ENCODE measurements at regions not wholly inside any gene's neighbourhood (a gene's known extent, or its start where the extent isn't known, plus 50 kb on each side); places are given as distances from the start of the nearest gene placed in this dataset.

DNA sequence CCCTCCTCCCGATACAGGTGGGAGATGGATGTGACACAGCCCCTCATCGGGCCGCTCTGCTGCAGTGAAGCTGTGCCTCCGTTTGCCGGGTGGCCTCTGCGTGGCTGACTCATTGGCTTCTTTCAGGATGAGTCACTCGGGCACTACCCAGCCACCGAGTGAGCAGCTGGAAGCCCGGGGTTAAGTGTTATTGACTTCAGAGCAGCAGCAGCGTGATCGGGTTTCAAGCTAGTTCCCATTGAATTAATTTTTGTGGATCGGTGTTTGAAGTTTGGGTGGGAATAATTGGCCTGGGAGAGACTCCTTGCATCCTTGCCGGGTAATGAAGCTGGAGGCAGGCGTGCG, 266.4 kb upstream of the IRX4 start:
- DNase-seq (ENCODE audit: low read depth) = no peak

- no peak for DNase-seq (ENCODE audit: low read depth)
These were observed 265.8 kb upstream of the IRX4 start for GRCh38 chr5:2148312-2149194.

DNA sequence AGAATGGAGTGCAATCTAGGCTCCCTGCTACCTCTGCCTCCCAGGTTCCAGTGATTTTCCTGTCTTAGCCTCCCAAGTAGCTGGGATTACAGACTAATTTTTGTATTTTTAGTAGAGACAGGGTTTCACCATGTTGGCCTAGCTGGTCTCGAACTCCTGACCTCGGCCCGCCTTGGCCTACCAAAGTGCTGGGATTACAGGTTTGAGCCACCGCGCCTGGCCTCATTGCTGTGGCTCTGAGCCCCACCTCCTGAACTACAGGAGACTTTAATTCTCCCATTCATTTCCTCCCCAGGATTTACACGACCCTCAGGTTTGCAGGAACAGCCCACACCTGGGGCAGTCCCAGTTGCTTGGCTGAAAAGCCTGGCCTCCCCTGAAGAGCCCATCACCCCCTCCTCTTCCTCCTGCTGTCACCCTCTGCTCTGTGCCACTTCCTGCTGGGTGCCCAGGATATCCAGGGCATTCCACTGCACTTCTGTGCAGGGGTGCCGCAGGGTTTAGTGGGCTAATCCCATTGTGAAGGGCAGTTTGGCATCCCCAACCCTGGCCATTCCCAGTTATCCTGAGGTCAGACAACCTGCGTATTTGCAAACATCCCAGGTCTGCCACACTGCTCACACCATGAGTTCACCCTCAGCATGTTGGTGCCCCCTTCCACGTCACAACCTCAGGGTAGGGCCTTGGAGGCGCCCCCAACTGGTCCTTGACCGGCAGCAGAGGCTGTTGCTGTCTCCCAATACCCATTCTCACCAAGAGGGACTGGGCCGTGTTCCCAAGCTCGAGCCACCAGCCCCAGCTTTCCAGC, 265.0 kb upstream of the IRX4 start:
- DNase-seq (ENCODE audit: low read depth) = no peak

DNA sequence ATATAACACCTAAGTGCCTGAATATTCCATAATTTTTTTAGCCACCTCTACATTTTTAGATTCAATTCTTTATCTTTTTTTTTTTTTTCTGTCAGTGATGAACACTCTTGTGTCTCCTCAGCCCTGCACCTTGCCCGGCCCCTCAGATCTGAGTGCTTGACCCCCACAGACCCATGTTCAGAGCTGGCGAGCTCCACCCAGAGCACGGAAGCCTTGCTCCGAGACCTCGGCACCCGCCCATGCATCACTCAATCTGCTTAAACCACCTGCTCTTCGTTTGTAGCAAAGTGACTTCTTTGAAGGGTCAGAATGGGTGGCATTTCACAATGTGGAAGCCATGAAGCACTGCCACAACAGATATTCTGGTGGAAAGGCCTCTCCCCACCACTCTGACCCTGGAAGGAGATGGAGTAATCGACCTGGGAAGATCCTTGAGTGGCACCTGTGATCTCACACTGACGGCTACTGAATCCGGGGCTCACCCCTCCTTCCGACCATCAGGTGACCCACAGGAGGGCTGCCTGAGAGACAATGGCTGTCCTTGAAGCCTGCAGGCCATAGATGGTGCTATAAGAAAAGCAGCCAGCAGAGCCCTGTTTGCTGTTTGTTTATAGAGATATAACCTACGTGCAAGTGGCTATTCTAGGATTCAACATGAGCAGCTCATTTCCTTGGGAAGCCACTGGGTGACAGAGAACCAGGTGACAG, 261.1 kb upstream of the IRX4 start:
- no peak for DNase-seq (ENCODE audit: low read depth)

GRCh38 chr5:2143088-2143487, 260.4 kb upstream of the IRX4 start:
- no peak for DNase-seq (ENCODE audit: low read depth)

DNA sequence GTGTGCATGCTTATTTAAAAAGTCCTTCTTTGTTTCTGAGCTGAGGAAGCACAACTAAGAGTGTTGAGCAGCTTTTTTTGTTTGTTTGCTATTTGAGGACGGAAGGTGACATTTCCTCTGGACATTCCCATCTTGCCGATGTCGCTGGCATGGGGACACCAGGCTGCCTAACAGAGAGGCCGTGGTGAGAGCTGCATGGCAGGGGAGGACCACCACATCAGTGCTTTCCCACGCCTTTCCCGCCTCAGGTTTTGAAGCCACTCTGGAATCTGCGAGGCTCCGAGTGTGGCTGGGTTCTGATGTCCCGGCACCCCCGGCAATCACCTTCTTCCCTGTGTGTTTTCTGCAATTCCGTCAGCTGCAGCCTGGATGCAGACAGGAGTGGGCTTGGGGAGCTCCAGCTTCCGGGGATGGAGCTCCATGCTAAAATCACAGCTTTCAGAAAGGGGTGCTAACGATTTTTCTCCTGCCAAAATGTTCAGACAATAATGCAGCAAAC, 259.8 kb upstream of the IRX4 start:
- DNase-seq (ENCODE audit: low read depth) = no peak

DNA sequence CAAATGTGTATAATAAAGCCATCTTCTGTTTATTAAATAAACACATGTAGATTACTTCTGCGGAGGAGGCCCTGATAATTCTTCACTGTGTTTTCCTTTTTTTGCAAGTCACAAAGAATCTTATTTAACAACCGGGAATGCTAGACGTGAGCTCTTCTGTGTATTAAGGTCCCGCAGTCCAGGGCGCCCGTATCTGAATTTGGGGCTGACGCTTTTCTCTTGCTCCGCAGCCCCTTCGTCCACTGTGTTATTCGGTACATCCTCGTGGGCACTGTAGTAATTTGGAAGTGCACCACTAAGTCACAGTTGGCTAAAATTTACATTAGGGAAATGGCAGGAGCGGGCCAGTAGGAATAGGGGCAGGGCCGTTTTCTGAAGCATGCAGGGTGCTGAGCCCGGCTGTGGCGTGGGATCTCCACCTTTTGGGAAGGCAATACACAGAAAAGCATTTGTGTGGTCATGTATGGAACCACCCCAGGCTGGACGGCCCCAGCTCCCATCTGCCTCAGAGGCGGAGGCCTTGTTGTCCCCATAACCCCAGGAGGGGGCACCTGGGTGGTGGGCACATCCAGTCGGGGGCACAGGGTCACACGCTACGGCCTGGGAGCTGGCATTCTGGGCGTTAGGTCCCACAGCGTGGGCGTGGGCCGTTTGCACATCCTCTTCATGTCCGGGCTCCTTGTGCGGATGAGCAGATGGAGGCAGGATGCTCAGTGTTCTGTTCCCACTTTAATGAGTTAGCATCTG, 258.7 kb upstream of the IRX4 start:
- DNase-seq (ENCODE audit: low read depth) = no peak

DNA sequence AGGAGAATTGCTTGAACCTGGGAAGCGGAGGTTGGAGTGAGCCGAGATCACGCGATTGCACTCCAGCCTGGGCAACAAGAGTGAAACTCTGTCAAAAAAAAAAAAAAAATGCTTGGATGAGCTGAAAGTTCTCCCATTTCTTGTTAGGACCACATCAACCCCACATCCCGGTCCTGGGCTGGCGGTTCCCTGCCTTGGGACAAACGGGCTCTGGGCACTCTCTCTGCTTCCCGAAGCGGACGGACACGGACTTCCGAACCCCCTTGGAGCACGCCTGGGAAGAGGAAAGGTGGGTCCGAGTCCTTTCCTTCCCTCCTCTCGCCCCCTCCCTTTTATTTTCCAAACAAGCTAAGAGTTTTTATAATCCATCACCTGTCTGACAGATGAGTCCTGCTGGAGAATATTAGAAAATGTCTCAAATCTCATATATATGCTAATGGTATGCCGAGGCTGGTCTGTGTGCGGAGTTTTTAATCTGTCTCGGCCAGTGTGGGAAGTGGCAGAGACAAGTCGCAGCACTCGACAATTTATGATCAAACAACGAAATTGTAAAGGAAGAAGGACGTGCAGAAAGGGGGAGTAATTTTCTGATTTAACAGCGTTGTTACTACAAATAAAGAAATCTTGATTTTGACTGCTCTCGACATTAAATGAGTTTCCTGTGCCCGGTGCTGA, 257.9 kb upstream of the IRX4 start:
- no peak for DNase-seq (ENCODE audit: low read depth)

GRCh38 chr5:2139478-2139877, 256.8 kb upstream of the IRX4 start:
- no peak for DNase-seq (ENCODE audit: low read depth)

- DNase-seq (ENCODE audit: low read depth) = no peak
These were observed 256.2 kb upstream of the IRX4 start for GRCh38 chr5:2138896-2139295.

- no peak for DNase-seq (ENCODE audit: low read depth)
These were observed 254.8 kb upstream of the IRX4 start for GRCh38 chr5:2137444-2138050.

- DNase-seq (ENCODE audit: low read depth) = no peak
These were observed 254.1 kb upstream of the IRX4 start for GRCh38 chr5:2136728-2137333.

GRCh38 chr5:2135833-2136232, 253.1 kb upstream of the IRX4 start:
- no peak for DNase-seq (ENCODE audit: low read depth)

GRCh38 chr5:2135354-2135753, 252.6 kb upstream of the IRX4 start:
- no peak for DNase-seq (ENCODE audit: low read depth)

GRCh38 chr5:2134543-2135292, 252.0 kb upstream of the IRX4 start:
- DNase-seq (ENCODE audit: low read depth) = no peak

DNA sequence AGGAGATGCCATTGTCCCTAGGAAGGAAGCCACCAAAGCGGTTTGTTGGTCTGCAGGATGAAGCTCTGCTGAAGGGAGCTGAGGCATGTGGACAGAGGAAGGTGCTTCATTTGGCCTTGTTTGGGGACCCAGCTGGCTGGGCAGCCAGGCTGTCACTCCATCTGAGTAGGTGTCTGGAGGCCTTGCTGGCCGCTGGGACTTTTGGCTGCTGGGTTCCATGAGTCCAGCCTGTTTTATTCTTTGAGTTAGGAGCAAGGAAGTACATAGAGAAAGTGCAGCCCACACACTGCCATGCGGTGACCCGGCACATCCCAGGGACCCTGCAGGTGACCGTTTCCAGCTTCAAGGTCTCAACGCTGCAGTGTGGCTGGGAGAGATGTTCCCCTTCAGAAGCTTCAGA, 251.2 kb upstream of the IRX4 start:
- DNase-seq (ENCODE audit: low read depth) = no peak

DNA sequence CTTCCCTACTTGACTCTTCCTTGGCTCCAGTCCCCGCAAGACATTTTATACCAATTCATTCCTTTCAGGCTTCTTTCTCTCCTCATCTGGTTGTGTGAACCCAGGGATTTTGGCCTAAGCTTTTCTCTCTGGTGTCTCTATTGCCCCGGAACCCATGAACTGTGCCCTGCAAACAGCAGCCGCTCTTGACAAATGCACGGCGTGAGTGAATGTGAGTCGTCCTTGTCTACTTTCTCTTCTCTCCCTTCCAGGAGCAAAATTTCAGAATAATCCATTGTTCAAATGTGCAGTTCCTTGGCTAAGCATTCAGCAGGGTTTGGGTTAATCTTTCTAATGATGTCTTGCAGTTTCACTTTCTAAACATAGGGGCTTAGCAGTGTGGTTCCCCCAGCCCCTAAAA, 250.4 kb upstream of the IRX4 start:
- DNase-seq (ENCODE audit: low read depth) = no peak

DNA sequence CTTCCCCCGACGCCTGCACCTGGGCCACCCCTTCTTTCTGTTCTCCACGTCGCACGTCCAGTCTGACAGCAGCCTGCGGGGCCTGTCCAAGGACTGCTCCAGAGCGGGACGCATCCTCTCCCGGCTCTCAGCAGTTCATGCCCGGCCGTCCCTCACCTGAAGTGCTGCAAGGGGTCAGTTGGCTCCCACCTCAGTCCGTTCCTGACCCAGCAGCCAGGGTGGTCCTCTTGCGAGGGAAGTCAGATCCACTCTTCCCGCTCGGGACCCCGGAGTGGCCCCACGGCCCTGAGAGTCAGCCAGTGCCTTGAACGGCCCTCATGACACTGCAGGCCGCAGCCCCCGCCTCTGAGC, 249.7 kb upstream of the IRX4 start:
- no peak for DNase-seq (ENCODE audit: low read depth)

DNA sequence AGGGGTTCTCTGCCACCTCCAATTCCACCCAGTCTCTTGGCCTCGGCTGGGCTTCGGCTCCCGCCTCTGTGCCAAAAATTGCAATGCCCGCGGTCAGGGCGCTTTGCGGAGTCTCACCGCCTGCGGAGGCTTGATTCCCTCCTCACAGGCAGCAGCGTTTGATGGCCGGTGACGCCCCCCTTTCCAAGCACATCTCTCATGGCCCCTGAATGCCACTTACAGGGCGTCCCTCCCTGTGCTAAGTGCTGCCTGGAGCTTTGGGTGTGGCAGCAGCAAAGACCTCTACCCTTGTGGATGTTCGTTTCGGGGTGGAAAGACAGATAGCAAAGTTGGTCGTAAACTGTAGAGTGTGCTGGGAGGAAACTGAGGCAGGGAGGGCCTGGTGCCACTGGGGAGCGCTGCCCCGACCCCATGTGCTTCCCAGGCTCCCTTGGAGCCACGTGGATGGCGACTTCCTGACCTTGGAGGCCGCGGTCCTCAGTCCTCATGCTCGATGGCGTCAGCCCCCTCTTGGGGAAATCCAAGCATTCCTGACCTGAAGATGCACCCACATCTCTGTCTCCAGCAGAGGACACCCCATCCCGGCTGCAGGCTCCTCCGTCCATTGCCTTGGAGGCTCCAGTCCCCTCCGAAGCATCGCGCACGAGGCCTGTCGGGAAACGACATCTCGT, 249.2 kb upstream of the IRX4 start:
- no peak for DNase-seq (ENCODE audit: low read depth)
